ENCODE measurements at regions not wholly inside any gene's neighbourhood (a gene's known extent, or its start where the extent isn't known, plus 50 kb on each side); places are given as distances from the start of the nearest gene placed in this dataset.

GRCh38 chr4:174036111-174036510, 247.4 kb downstream of the FBXO8 start:
- TF ChIP-seq EP300 (IDR thresholded peaks at IDR 0.05) (no peak), CTCF (IDR thresholded peaks at IDR 0.05) (no peak)
